Spleen (tissue), 11 donors: ENCODE measurements at regions not wholly inside any gene's neighbourhood (a gene's known extent, or its start where the extent isn't known, plus 50 kb on each side); places are given as distances from the start of the nearest gene placed in this dataset.

Experiments
- DNase-seq: peaks from one replicate; pipeline ENCODE4 v3.0.0-alpha.2; 2020
- H3K27ac ChIP-seq, 8 donors: fragments of 200-600 bp; sonication (generic) in 7 of 8; 1 replicate in 4 of 8; 2 replicates in 4 of 8; pipeline versions ENCODE4 v1.5.0 to v1.8.0; 2016 to 2021; ENCODE audit warnings: inconsistent platforms in 4 of 8, mild to moderate bottlenecking in 4 of 8, moderate library complexity in 1 of 8
- H3K27me3 ChIP-seq, 7 donors: fragments of 200-600 bp; sonication (generic) in 6 of 7; replicated peaks in 1 of 7; 1 replicate in 4 of 7; 2 replicates in 3 of 7; pipeline versions ENCODE4 v1.5.0 to v1.8.0; 2016 to 2021; ENCODE audit warnings: inconsistent platforms in 3 of 7, mild to moderate bottlenecking in 1 of 7
- H3K36me3 ChIP-seq, 6 donors: fragments of 200-600 bp; sonication (generic) in 5 of 6; 1 replicate in 4 of 6; 2 replicates in 2 of 6; pipeline versions ENCODE4 v1.5.0 to v1.8.0; 2016 to 2021; ENCODE audit warnings: inconsistent platforms in 2 of 6
- H3K4me1 ChIP-seq, 6 donors: fragments of 200-600 bp; sonication (generic) in 5 of 6; 1 replicate in 3 of 6; 2 replicates in 3 of 6; pipeline versions ENCODE4 v1.5.0 to v1.8.0; 2016 to 2021; ENCODE audit warnings: inconsistent platforms in 3 of 6
- H3K4me3 ChIP-seq, 8 donors: fragments of 200-600 bp; sonication (generic) in 7 of 8; 1 replicate in 4 of 8; 2 replicates in 4 of 8; pipeline versions ENCODE4 v1.5.0 to v1.8.0; 2016 to 2021; ENCODE audit warnings: inconsistent platforms in 4 of 8, mild to moderate bottlenecking in 4 of 8, moderate library complexity in 2 of 8
- H3K9me3 ChIP-seq, 8 donors: fragments of 200-600 bp; sonication (generic) in 7 of 8; 1 replicate in 4 of 8; 2 replicates in 4 of 8; pipeline versions ENCODE4 v1.5.0 to v1.8.0; 2016 to 2021; ENCODE audit warnings: inconsistent platforms in 4 of 8
- POLR2A ChIP-seq, 3 donors: fragments of 450-650 bp; IDR thresholded peaks; one replicate each; pipeline ENCODE4 v1.5.1; 2017; ENCODE audit warnings: antibody characterized with exemption in 3 of 3, mild to moderate bottlenecking in 1 of 3
- POLR2AphosphoS5 ChIP-seq, 3 donors: sonication (generic); formaldehyde crosslinking; IDR thresholded peaks; one replicate each; pipeline ENCODE4 v1.5.1; 2017; ENCODE audit warnings: antibody characterized with exemption in 3 of 3
- WGBS, 5 donors: extraction: QIAGEN DNeasy Blood & Tissue Kit in 3 of 5; methylation state at CpG; one replicate each; pipeline versions ENCODE4 v1.1.5 to v1.1.7; 2013 to 2018; 5-methylcytosine and 5-hydroxymethylcytosine counted together
- intact Hi-C: fragments of 100-400 bp; cut with DNase I; formaldehyde crosslinking; loops from one replicate; pipeline ENCODE4 v1.15.0; 2023; ENCODE audit warnings: low total_unique reads
- TF ChIP-seq, protein P1 (sequence below), 11 experiments: fragments of 200-600 bp in 7 of 11; fragments of 450-650 bp in 4 of 11; sonication (generic) in 4 of 11; IDR thresholded peaks in 8 of 11; conservative IDR thresholded peaks in 3 of 11; 1 replicate in 7 of 11; 2 replicates in 4 of 11; pipeline versions ENCODE4 v1.4.0 to v1.8.0; 2016 to 2021; ENCODE audit warnings: antibody characterized with exemption in 11 of 11, inconsistent platforms in 4 of 11, mild to moderate bottlenecking in 1 of 11
- donor health status: healthy with polysubstance abuse.
- donor health status: DM: no; HTN: no; CAD: no; lungs with moderate emphysema.
- donor health status: DM: no; HTN: no; CAD: no.
- donor health status: Bipolar disorder and iron deficiency.
- donor health status: healthy.
- donor health status: DM: no; HTN: no; CAD: no.
- donor health status: DM: yes; HTN: yes; CAD: no.

DNA sequence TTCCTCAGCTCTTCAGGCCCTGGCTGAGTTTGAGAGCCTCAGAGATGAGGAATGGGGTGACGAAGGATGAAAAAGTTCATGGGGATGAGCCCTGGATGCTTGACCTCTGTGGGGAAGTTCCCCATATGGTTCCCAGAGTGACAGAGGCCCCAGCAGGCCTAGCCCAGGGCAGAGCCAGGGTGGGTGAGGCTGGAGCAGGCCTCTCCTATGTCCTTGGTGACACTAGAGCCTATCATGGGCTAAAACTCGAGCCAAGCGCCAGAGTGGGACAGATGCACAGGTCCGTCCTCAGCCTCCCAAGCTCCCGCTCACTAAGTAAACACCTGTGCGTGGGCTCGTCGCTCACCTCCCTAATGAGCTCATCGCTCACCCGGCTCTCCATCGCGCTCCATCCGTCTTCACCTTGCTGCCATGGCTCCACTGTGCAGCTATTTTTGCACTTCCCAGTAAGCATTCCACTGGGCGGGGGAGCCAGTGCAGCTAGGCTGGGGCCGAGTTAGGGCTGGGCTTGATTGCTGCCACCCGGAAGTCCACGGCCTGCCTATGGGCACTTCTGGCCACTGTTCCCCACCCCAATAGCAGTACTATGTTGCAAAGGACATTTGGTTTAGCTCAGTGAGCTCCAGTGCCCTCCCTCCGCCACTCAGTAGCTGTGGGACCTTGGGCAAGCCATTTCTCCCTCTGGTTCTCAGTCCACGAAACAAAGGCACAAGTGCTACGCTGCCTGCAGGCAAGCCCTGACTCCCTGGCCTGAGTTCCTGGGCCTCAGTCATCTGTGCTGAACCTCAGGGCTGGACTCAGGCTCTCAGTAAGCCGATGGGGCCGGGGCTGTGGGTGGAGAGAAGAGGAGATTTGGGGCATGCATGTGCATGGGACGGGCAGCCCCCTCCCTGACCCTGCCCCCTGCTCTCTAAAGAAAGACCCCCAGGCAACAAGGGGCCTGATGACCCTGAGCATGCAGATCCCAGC is 117.3 kb upstream of the PCBD1 start:
- peak; percentile 55 for DNase-seq
- WGBS, 5 donors, result 87 to 92% (median 90%) methylated on average over 16 to 23 of the region's 23 CpGs
- Histone ChIP-seq H3K4me1 (peaks cover 0 to 7% (median 0%) of the 10 kb centered on the region in 6 donors), H3K27ac (no peak overlapping the region), H3K9me3 (no peaks in the 10 kb centered on the region), H3K4me3 (no peak overlapping the region), H3K36me3 (no peaks in the 10 kb centered on the region), H3K27me3 (peaks cover 0 to 16% (median 0%) of the 10 kb centered on the region in 7 donors)
- intact Hi-C loops, result no loop called here
- no peak for TF ChIP-seq POLR2A (IDR thresholded peaks at IDR 0.05)
- no peak for TF ChIP-seq POLR2AphosphoS5 (IDR thresholded peaks at IDR 0.05)
- TF ChIP-seq, protein P1, sequence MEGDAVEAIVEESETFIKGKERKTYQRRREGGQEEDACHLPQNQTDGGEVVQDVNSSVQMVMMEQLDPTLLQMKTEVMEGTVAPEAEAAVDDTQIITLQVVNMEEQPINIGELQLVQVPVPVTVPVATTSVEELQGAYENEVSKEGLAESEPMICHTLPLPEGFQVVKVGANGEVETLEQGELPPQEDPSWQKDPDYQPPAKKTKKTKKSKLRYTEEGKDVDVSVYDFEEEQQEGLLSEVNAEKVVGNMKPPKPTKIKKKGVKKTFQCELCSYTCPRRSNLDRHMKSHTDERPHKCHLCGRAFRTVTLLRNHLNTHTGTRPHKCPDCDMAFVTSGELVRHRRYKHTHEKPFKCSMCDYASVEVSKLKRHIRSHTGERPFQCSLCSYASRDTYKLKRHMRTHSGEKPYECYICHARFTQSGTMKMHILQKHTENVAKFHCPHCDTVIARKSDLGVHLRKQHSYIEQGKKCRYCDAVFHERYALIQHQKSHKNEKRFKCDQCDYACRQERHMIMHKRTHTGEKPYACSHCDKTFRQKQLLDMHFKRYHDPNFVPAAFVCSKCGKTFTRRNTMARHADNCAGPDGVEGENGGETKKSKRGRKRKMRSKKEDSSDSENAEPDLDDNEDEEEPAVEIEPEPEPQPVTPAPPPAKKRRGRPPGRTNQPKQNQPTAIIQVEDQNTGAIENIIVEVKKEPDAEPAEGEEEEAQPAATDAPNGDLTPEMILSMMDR (IDR thresholded peaks at IDR 0.05 in 8 of 11, conservative IDR thresholded peaks at IDR 0.05 in 3 of 11), result no peak

DNA sequence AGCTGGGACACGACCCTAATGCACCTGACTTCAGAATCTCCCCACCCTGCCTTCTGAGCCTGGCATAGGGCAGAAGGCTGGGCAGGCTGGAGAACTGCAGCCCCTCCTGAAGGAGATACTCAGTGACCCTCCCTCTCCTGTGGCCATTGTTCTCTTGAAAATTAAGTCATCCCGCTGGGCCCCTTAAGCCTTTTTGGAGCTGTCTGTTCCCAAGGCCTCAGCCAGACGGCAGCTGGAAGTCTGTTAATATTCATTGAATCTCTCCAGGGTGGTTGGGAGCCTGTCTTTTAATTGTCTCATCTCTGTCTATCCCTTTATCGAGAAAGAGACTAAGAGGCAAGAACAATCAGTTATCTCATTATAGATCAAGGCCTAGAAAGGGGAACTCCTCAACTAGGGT is 118.1 kb upstream of the PCBD1 start:
- WGBS, 5 donors, result 67 to 82% (median 79%) methylated on average over 3 to 4 of the region's 4 CpGs
- Histone ChIP-seq H3K9me3 (no peaks in the 10 kb centered on the region), H3K4me3 (no peak overlapping the region), H3K27me3 (peaks cover 0 to 16% (median 0%) of the 10 kb centered on the region in 7 donors), H3K36me3 (no peaks in the 10 kb centered on the region), H3K4me1 (peaks cover 0 to 7% (median 0%) of the 10 kb centered on the region in 6 donors), H3K27ac (no peak overlapping the region)
- no peak for TF ChIP-seq POLR2AphosphoS5 (IDR thresholded peaks at IDR 0.05)
- no peak for TF ChIP-seq POLR2A (IDR thresholded peaks at IDR 0.05)
- TF ChIP-seq, protein P1 (IDR thresholded peaks at IDR 0.05 in 8 of 11, conservative IDR thresholded peaks at IDR 0.05 in 3 of 11), result no peak
- peak; percentile 22 for DNase-seq
- intact Hi-C loops, result no loop called here

DNA sequence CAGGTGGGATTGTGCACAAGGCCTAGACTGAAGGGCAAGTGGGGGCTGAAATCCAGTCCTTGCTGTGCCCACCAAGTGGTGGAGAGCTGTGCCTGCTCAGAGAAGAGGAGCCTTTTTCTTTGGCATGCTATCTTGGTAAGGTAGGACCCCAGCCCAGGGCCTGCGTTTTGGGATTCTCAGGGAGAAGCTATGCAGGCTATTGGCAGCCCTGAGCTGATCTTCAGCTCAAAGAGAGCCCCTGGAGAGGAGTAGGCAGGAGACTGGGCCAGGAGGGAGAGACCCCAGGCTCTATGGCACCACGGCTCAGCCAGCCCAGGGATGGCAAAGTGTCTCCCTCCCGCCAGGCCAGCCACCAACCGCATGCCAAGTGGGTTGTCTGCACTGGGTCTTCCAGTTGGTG is 119.2 kb upstream of the PCBD1 start:
- Histone ChIP-seq H3K27ac (no peak overlapping the region), H3K4me1 (peaks cover 0 to 7% (median 0%) of the 10 kb centered on the region in 6 donors), H3K36me3 (no peaks in the 10 kb centered on the region), H3K27me3 (peaks cover 0 to 16% (median 0%) of the 10 kb centered on the region in 7 donors), H3K4me3 (no peak overlapping the region), H3K9me3 (no peaks in the 10 kb centered on the region)
- TF ChIP-seq, protein P1 (IDR thresholded peaks at IDR 0.05 in 8 of 11, conservative IDR thresholded peaks at IDR 0.05 in 3 of 11), result no peak
- TF ChIP-seq POLR2AphosphoS5 (IDR thresholded peaks at IDR 0.05) (no peak), POLR2A (IDR thresholded peaks at IDR 0.05) (no peak)
- intact Hi-C loops, result no loop called here
- peak; percentile 35 for DNase-seq
- 87 to 97% (median 90%) methylated on average over 3 to 4 of the region's 4 CpGs for WGBS, 5 donors

GRCh38 chr10:71008150-71008549 is 119.8 kb upstream of the PCBD1 start:
- H3K4me3 ChIP-seq, result no peak overlapping the region
- no peak for TF ChIP-seq POLR2AphosphoS5 (IDR thresholded peaks at IDR 0.05)
- intact Hi-C loops, result no loop called here

More at GRCh38 chr10:71008150-71008549, 119.8 kb upstream of the PCBD1 start:
- H3K4me1 ChIP-seq, result peaks cover 0 to 7% (median 0%) of the 10 kb centered on the region in 6 donors
- no peak overlapping the region for H3K27ac ChIP-seq
- DNase-seq, result peak; percentile 7
- 83 to 95% (median 93%) methylated on average over 11 of the region's 11 CpGs for WGBS, 5 donors
- no peaks in the 10 kb centered on the region for H3K36me3 ChIP-seq
- no peaks in the 10 kb centered on the region for H3K9me3 ChIP-seq
- H3K27me3 ChIP-seq, result peaks cover 0 to 19% (median 0%) of the 10 kb centered on the region in 7 donors
